CD14-positive monocyte (primary cell): ENCODE measurements at regions not wholly inside any gene's neighbourhood (a gene's known extent, or its start where the extent isn't known, plus 50 kb on each side); places are given as distances from the start of the nearest gene placed in this dataset.

Experiments used
- DNase-seq, 3 donors: peaks; one replicate each; pipeline ENCODE4 v3.0.0-alpha.2; 2011 to 2022
- H2AFZ ChIP-seq: 2 replicates; pipeline ENCODE4 v1.6.0; 2012; ENCODE audit warnings: mild to moderate bottlenecking, low read depth, low read length, inconsistent platforms; ENCODE audit not compliant: insufficient read depth, poor library complexity, severe bottlenecking
- H3K27ac ChIP-seq, 2 donors: 1 replicate in 1 of 2; 2 replicates in 1 of 2; pipeline ENCODE4 v1.5.1; 2012 to 2013; ENCODE audit warnings: low read length in 2 of 2, control low read depth in 1 of 2, inconsistent platforms in 1 of 2, low read depth in 1 of 2, mild to moderate bottlenecking in 1 of 2
- H3K27me3 ChIP-seq, 2 donors: one replicate each; pipeline versions ENCODE4 v1.6.0 to v1.6.1; 2011 to 2013; ENCODE audit warnings: low read length in 2 of 2; ENCODE audit not compliant: control insufficient read depth in 2 of 2, insufficient read depth in 2 of 2
- H3K36me3 ChIP-seq, 2 donors: replicated peaks in 1 of 2; 1 replicate in 1 of 2; 2 replicates in 1 of 2; pipeline versions ENCODE4 v1.5.1 to v1.6.1; 2012 to 2013; ENCODE audit warnings: low read length in 2 of 2, control low read depth in 1 of 2, inconsistent platforms in 1 of 2, mild to moderate bottlenecking in 1 of 2; ENCODE audit not compliant: insufficient read depth in 2 of 2, control insufficient read depth in 1 of 2
- H3K4me1 ChIP-seq, 2 donors: 1 replicate in 1 of 2; 2 replicates in 1 of 2; pipeline versions ENCODE4 v1.5.1 to v1.6.1; 2012 to 2013; ENCODE audit warnings: low read length in 2 of 2, control low read depth in 1 of 2, inconsistent platforms in 1 of 2, mild to moderate bottlenecking in 1 of 2, moderate library complexity in 1 of 2; ENCODE audit not compliant: insufficient read depth in 2 of 2, control insufficient read depth in 1 of 2
- H3K4me2 ChIP-seq: replicated peaks from 2 replicates; pipeline ENCODE3; 2012; ENCODE audit warnings: low read length, moderate library complexity, mild to moderate bottlenecking; ENCODE audit not compliant: poor library complexity, severe bottlenecking; ENCODE audit errors: extremely low read depth
- H3K4me3 ChIP-seq, 3 experiments: fragments of 200-600 bp in 1 of 3; sonication (generic) in 1 of 3; replicated peaks in 1 of 3; 1 replicate in 2 of 3; 2 replicates in 1 of 3; pipeline ENCODE4 v1.5.1; 2011 to 2013; ENCODE audit warnings: low read length in 3 of 3, mild to moderate bottlenecking in 3 of 3, control low read depth in 2 of 3, low read depth in 2 of 3, inconsistent platforms in 1 of 3, moderate library complexity in 1 of 3
- H3K79me2 ChIP-seq: 2 replicates; pipeline ENCODE4 v1.6.0; 2012; ENCODE audit warnings: mild to moderate bottlenecking, control low read depth, inconsistent platforms, low read length, moderate library complexity; ENCODE audit not compliant: insufficient read depth
- H3K9ac ChIP-seq: 2 replicates; pipeline ENCODE4 v1.6.0; 2017; ENCODE audit warnings: low read length, mild to moderate bottlenecking; ENCODE audit not compliant: insufficient read depth, poor library complexity, severe bottlenecking
- H3K9me3 ChIP-seq, 2 donors: replicated peaks in 1 of 2; 1 replicate in 1 of 2; 2 replicates in 1 of 2; pipeline versions ENCODE4 v1.5.1 to v1.6.1; 2012 to 2013; ENCODE audit warnings: low read length in 2 of 2, control low read depth in 1 of 2; ENCODE audit not compliant: control insufficient read depth in 1 of 2, insufficient read depth in 1 of 2
- H4K20me1 ChIP-seq: 2 replicates; pipeline ENCODE4 v1.6.0; 2012; ENCODE audit warnings: mild to moderate bottlenecking, low read length, control low read depth, moderate library complexity; ENCODE audit not compliant: insufficient read depth
- H3K27ac Mint-ChIP-seq, 7 donors: one replicate each; pipeline ENCODE4 v1.8.0; 2020; ENCODE audit warnings: mild to moderate bottlenecking in 7 of 7, mixed read lengths in 7 of 7, moderate library complexity in 6 of 7, inconsistent platforms in 2 of 7
- H3K27me3 Mint-ChIP-seq, 3 donors: one replicate each; pipeline ENCODE4 v1.8.0; 2021 to 2022; ENCODE audit warnings: low read depth in 3 of 3, mild to moderate bottlenecking in 3 of 3, mixed read lengths in 3 of 3, moderate library complexity in 3 of 3, inconsistent platforms in 1 of 3
- H3K36me3 Mint-ChIP-seq, 2 donors: one replicate each; pipeline ENCODE4 v1.8.0; 2020; ENCODE audit warnings: mixed read lengths in 2 of 2, inconsistent platforms in 1 of 2, mild to moderate bottlenecking in 1 of 2
- H3K4me1 Mint-ChIP-seq: one replicate; pipeline ENCODE4 v1.8.0; 2020; ENCODE audit warnings: mild to moderate bottlenecking, mixed read lengths
- H3K4me3 Mint-ChIP-seq, 2 donors: one replicate each; pipeline ENCODE4 v1.8.0; 2020; ENCODE audit warnings: mild to moderate bottlenecking in 2 of 2, mixed read lengths in 2 of 2, moderate library complexity in 1 of 2
- H3K9me3 Mint-ChIP-seq, 7 donors: one replicate each; pipeline ENCODE4 v1.8.0; 2020 to 2022; ENCODE audit warnings: mixed read lengths in 7 of 7, mild to moderate bottlenecking in 6 of 7, moderate library complexity in 6 of 7, inconsistent platforms in 2 of 7
- CTCF ChIP-seq: fragments of 200-600 bp; IDR thresholded peaks from one replicate; pipeline ENCODE4 v1.8.0; 2022; ENCODE audit warnings: antibody characterized with exemption, mild to moderate bottlenecking
- WGBS: methylation state at CpG from one replicate; pipeline ENCODE4 v1.1.5; 2013; ENCODE audit warnings: missing lambda C conversion rate; ENCODE audit not compliant: insufficient coverage; 5-methylcytosine and 5-hydroxymethylcytosine counted together
- intact Hi-C, 2 donors: fragments of 100-400 bp; cut with micrococcal nuclease; formaldehyde crosslinking; loops; one replicate each; pipeline versions ENCODE4 v1.15.0 to v1.15.1; 2023

DNA sequence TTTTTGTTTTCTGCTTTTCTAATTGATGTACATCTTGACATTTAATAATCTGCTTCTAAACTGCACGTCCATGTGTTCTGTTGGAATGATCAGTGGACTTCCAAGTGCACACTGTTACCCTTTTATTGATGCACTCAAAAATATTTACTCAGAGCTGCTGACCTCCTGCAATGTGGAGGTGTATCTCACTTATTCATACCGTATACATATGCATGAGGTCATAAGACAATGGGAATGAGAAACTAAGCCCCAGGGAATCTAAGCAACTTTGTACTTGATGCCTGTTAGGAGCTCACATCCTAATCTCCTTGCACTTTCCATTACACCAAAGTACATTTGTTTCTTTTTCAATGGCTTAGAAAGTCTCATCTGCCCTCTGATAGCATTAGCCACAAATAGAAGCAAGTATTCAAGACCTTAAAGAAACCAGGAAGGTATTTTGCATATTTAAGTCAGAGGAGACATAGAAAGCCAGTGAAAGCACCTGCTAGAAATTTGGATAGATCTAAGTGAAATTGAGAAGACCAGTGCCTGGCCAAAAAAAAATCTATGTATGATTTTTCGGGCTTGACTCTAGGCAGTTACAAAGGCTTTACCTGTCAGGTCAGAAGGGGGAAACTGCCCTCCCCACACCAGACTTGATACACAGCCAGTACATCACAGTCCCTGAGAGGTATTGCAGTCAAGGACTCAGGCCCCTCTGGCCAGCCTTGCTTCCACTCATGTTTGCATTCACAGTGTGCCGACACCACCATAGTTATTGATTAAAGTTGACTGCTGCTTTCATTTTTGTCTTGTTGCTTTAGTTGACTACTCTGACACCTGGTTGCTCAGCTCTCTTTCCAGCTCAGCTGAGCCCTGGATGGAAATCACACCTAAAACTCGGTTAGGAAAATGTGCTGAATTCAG is 391.7 kb upstream of the CYRIA start:
- 94% methylated on average over 3 of the region's 5 CpGs for WGBS
- no peaks in the 10 kb centered on the region for H3K27me3 Mint-ChIP-seq
- no peaks in the 10 kb centered on the region for H3K9me3 ChIP-seq
- H3K79me2 ChIP-seq, result no peaks in the 10 kb centered on the region
- H4K20me1 ChIP-seq, result no peaks in the 10 kb centered on the region
- H3K9ac ChIP-seq, result no peak overlapping the region
- DNase-seq, result no peak
- no peaks in the 10 kb centered on the region for H3K27me3 ChIP-seq
- H3K4me3 ChIP-seq, result no peak overlapping the region
- peaks cover 0 to 4% (median 0%) of the 10 kb centered on the region in 7 donors for H3K9me3 Mint-ChIP-seq
- no peaks in the 10 kb centered on the region for H3K4me1 Mint-ChIP-seq
- H3K36me3 ChIP-seq, result no peaks in the 10 kb centered on the region
- no peak for TF ChIP-seq CTCF
- H2AFZ ChIP-seq, result no peak overlapping the region
- H3K4me1 ChIP-seq, result no peaks in the 10 kb centered on the region
- H3K4me2 ChIP-seq, result no peak overlapping the region
- H3K27ac ChIP-seq, result no peak overlapping the region
- intact Hi-C loops, result no loop called here
- H3K4me3 Mint-ChIP-seq, result no peak overlapping the region
- H3K27ac Mint-ChIP-seq, result no peak overlapping the region
- no peaks in the 10 kb centered on the region for H3K36me3 Mint-ChIP-seq

GRCh38 chr2:17056236-17056635 is 390.6 kb upstream of the CYRIA start:
- H3K4me2 ChIP-seq, result no peak overlapping the region
- WGBS, result no CpG with 5 or more reads among the region's 4 CpGs
- H3K4me1 ChIP-seq, result no peaks in the 10 kb centered on the region
- H3K79me2 ChIP-seq, result no peaks in the 10 kb centered on the region
- H3K27ac ChIP-seq, result no peak overlapping the region
- no peaks in the 10 kb centered on the region for H3K36me3 ChIP-seq
- H3K36me3 Mint-ChIP-seq, result no peaks in the 10 kb centered on the region
- no peak overlapping the region for H2AFZ ChIP-seq
- H3K9me3 Mint-ChIP-seq, result no peaks in the 10 kb centered on the region
- DNase-seq, result no peak
- no peaks in the 10 kb centered on the region for H3K9me3 ChIP-seq
- H3K4me3 ChIP-seq, result no peak overlapping the region
- H3K9ac ChIP-seq, result no peak overlapping the region
- no peaks in the 10 kb centered on the region for H3K27me3 Mint-ChIP-seq
- no peak for TF ChIP-seq CTCF
- no peaks in the 10 kb centered on the region for H3K27me3 ChIP-seq
- H3K4me1 Mint-ChIP-seq, result no peaks in the 10 kb centered on the region
- H4K20me1 ChIP-seq, result no peaks in the 10 kb centered on the region
- no peak overlapping the region for H3K4me3 Mint-ChIP-seq
- no peak overlapping the region for H3K27ac Mint-ChIP-seq
- intact Hi-C loops, result no loop called here
